ENCODE measurements at regions not wholly inside any gene's neighbourhood (a gene's known extent, or its start where the extent isn't known, plus 50 kb on each side); places are given as distances from the start of the nearest gene placed in this dataset.

GRCh38 chr2:12031866-12032265, 285.4 kb downstream of the LPIN1 start:
- no peak overlapping the region for H3K4me2 ChIP-seq
- TF ChIP-seq, protein P1, sequence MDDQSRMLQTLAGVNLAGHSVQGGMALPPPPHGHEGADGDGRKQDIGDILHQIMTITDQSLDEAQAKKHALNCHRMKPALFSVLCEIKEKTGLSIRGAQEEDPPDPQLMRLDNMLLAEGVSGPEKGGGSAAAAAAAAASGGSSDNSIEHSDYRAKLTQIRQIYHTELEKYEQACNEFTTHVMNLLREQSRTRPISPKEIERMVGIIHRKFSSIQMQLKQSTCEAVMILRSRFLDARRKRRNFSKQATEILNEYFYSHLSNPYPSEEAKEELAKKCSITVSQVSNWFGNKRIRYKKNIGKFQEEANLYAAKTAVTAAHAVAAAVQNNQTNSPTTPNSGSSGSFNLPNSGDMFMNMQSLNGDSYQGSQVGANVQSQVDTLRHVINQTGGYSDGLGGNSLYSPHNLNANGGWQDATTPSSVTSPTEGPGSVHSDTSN (IDR thresholded peaks at IDR 0.05) = no peak
- no peak for TF ChIP-seq JUNB (IDR thresholded peaks at IDR 0.05)
- no peak for TF ChIP-seq KDM1A (IDR thresholded peaks at IDR 0.05; ENCODE audit: low read depth)
- no peak for TF ChIP-seq ZFP36 (IDR thresholded peaks at IDR 0.05; ENCODE audit: borderline replicate concordance, partially characterized antibody)
- TF ChIP-seq JUN (IDR thresholded peaks at IDR 0.05) = no peak
- TF ChIP-seq HDAC2 (IDR thresholded peaks at IDR 0.05) = no peak
- TF ChIP-seq HOXB13 (CRISPR knock-in tag; IDR thresholded peaks at IDR 0.05; ENCODE audit: low read depth) = no peak
- TF ChIP-seq BCL3 (IDR thresholded peaks at IDR 0.05) = no peak
- no peak for TF ChIP-seq EHF (CRISPR knock-in tag; IDR thresholded peaks at IDR 0.05)
- TF ChIP-seq, protein P2, sequence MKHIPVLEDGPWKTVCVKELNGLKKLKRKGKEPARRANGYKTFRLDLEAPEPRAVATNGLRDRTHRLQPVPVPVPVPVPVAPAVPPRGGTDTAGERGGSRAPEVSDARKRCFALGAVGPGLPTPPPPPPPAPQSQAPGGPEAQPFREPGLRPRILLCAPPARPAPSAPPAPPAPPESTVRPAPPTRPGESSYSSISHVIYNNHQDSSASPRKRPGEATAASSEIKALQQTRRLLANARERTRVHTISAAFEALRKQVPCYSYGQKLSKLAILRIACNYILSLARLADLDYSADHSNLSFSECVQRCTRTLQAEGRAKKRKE (CRISPR knock-in tag; IDR thresholded peaks at IDR 0.05; ENCODE audit: low read depth) = no peak
- no peak for TF ChIP-seq FOXS1 (CRISPR knock-in tag; IDR thresholded peaks at IDR 0.05)
- TF ChIP-seq, protein P3, sequence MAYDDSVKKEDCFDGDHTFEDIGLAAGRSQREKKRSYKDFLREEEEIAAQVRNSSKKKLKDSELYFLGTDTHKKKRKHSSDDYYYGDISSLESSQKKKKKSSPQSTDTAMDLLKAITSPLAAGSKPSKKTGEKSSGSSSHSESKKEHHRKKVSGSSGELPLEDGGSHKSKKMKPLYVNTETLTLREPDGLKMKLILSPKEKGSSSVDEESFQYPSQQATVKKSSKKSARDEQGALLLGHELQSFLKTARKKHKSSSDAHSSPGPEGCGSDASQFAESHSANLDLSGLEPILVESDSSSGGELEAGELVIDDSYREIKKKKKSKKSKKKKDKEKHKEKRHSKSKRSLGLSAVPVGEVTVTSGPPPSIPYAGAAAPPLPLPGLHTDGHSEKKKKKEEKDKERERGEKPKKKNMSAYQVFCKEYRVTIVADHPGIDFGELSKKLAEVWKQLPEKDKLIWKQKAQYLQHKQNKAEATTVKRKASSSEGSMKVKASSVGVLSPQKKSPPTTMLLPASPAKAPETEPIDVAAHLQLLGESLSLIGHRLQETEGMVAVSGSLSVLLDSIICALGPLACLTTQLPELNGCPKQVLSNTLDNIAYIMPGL (CRISPR knock-in tag; IDR thresholded peaks at IDR 0.05; ENCODE audit: borderline replicate concordance) = no peak
- TF ChIP-seq ZSCAN20 (CRISPR knock-in tag; IDR thresholded peaks at IDR 0.05) = no peak
- TF ChIP-seq FOSL2 (IDR thresholded peaks at IDR 0.05) = no peak
- TF ChIP-seq FOSL2 (CRISPR knock-in tag; IDR thresholded peaks at IDR 0.05) = no peak
- no peak for TF ChIP-seq FOSB (CRISPR knock-in tag; IDR thresholded peaks at IDR 0.05)
- no peak for TF ChIP-seq BHLHE40 (IDR thresholded peaks at IDR 0.05; ENCODE audit: low read depth, low read length)
- no peaks in the 10 kb centered on the region for H3K4me1 ChIP-seq
- no peak overlapping the region for H3K4me3 ChIP-seq
- FAIRE-seq (no peak), ATAC-seq (no peak), DNase-seq (ENCODE audit: low read depth in 1 of 2, low spot score in 1 of 2) (no peak)
- WGBS (ENCODE audit: missing lambda C conversion rate) = 8% methylated on average over 4 of the region's 4 CpGs
- no peak overlapping the region for H3K27ac ChIP-seq
- ChIA-PET CTCF (no interaction called here), POLR2A (no interaction called here)
- 0 out of 3 replicates have a peak, but pooled peaks cover 3% of the 10 kb centered on the region for H3K9me3 ChIP-seq

GRCh38 chr2:12032398-12032797, 286.0 kb downstream of the LPIN1 start:
- no peak for ATAC-seq
- TF ChIP-seq NR3C1 (IDR thresholded peaks at IDR 0.05) (no peak), FOSL2 (IDR thresholded peaks at IDR 0.05) (no peak), FOSL2 (CRISPR knock-in tag; IDR thresholded peaks at IDR 0.05) (no peak), REST (IDR thresholded peaks at IDR 0.05) (no peak), EHMT2 (IDR thresholded peaks at IDR 0.05; ENCODE audit: low read depth) (no peak), FOXS1 (CRISPR knock-in tag; IDR thresholded peaks at IDR 0.05) (no peak), ZC3H11A (IDR thresholded peaks at IDR 0.05) (no peak)
- TF ChIP-seq, protein P4, sequence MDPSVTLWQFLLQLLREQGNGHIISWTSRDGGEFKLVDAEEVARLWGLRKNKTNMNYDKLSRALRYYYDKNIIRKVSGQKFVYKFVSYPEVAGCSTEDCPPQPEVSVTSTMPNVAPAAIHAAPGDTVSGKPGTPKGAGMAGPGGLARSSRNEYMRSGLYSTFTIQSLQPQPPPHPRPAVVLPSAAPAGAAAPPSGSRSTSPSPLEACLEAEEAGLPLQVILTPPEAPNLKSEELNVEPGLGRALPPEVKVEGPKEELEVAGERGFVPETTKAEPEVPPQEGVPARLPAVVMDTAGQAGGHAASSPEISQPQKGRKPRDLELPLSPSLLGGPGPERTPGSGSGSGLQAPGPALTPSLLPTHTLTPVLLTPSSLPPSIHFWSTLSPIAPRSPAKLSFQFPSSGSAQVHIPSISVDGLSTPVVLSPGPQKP (IDR thresholded peaks at IDR 0.05; ENCODE audit: low read depth, low read length) = no peak
- TF ChIP-seq, protein P5, sequence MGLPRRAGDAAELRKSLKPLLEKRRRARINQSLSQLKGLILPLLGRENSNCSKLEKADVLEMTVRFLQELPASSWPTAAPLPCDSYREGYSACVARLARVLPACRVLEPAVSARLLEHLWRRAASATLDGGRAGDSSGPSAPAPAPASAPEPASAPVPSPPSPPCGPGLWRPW (IDR thresholded peaks at IDR 0.05) = no peak
- no peak for FAIRE-seq
- POLR2A ChIA-PET = no interaction called here
- no peak overlapping the region for H3K4me2 ChIP-seq
- CTCF ChIA-PET = no interaction called here
- no peaks in the 10 kb centered on the region for H3K4me1 ChIP-seq
- WGBS (ENCODE audit: missing lambda C conversion rate) = 70% methylated on average over 3 of the region's 3 CpGs
- no peak overlapping the region for H3K27ac ChIP-seq
- no peak overlapping the region for H3K4me3 ChIP-seq
- 0 out of 3 replicates have a peak, but pooled peaks cover 3% of the 10 kb centered on the region for H3K9me3 ChIP-seq
- no peak for DNase-seq (ENCODE audit: low read depth in 1 of 2, low spot score in 1 of 2)

All from A549 (cell line).